GM18499 (cell line): ENCODE measurements at regions not wholly inside any gene's neighbourhood (a gene's known extent, or its start where the extent isn't known, plus 50 kb on each side); places are given as distances from the start of the nearest gene placed in this dataset.
A peak's percentile ranks its signal among the peaks of the same experiment; 100 is the strongest.

Experiments
- ATAC-seq: cut with Tn5 transposase; IDR thresholded peaks from one replicate; pipeline ENCODE4 v1.9.1; 2021; ENCODE audit warnings: moderate number of reproducible peaks; ENCODE audit not compliant: insufficient read depth, unreplicated experiment

- ATAC-seq, result no peak
Observed at GRCh38 chr5:107268241-107268640, 402.5 kb downstream of the EFNA5 start.

- ATAC-seq, result no peak
Observed at GRCh38 chr5:107266100-107266499, 404.6 kb downstream of the EFNA5 start.

GRCh38 chr5:107265193-107265592, 405.5 kb downstream of the EFNA5 start:
- ATAC-seq, result no peak

- ATAC-seq, result peak; percentile 65
Observed at GRCh38 chr5:107263387-107264018, 407.2 kb downstream of the EFNA5 start.

- ATAC-seq, result no peak
Observed at GRCh38 chr5:107257885-107258520, 412.7 kb downstream of the EFNA5 start.

- ATAC-seq, result no peak
Observed at GRCh38 chr5:107254902-107255234, 415.9 kb downstream of the EFNA5 start.

- ATAC-seq, result no peak
Observed at GRCh38 chr5:107254214-107254901, 416.4 kb downstream of the EFNA5 start.

GRCh38 chr5:107253246-107253645, 417.5 kb downstream of the EFNA5 start:
- no peak for ATAC-seq

GRCh38 chr5:107251151-107251550, 419.6 kb downstream of the EFNA5 start:
- no peak for ATAC-seq

GRCh38 chr5:107248066-107248695, 422.6 kb downstream of the EFNA5 start:
- ATAC-seq, result no peak

GRCh38 chr5:107247427-107247826, 423.3 kb downstream of the EFNA5 start:
- no peak for ATAC-seq

GRCh38 chr5:107243220-107243579, 427.5 kb downstream of the EFNA5 start:
- no peak for ATAC-seq

GRCh38 chr5:107242411-107243219, 428.1 kb downstream of the EFNA5 start:
- ATAC-seq, result no peak

GRCh38 chr5:107241841-107242240, 428.9 kb downstream of the EFNA5 start:
- no peak for ATAC-seq

GRCh38 chr5:107235167-107235566, 435.6 kb downstream of the EFNA5 start:
- ATAC-seq, result no peak

GRCh38 chr5:107232788-107233187, 437.9 kb downstream of the EFNA5 start:
- ATAC-seq, result no peak

GRCh38 chr5:107232293-107232692, 438.4 kb downstream of the EFNA5 start:
- ATAC-seq, result no peak

GRCh38 chr5:107231191-107231590, 439.5 kb downstream of the EFNA5 start:
- no peak for ATAC-seq

- ATAC-seq, result no peak
Observed at GRCh38 chr5:107230367-107230766, 440.4 kb downstream of the EFNA5 start.

GRCh38 chr5:107228226-107228625, 442.5 kb downstream of the EFNA5 start:
- ATAC-seq, result no peak

- no peak for ATAC-seq
Observed at GRCh38 chr5:107224272-107224671, 446.5 kb downstream of the EFNA5 start.
